Panc1 (cell line): ENCODE measurements at regions not wholly inside any gene's neighbourhood (a gene's known extent, or its start where the extent isn't known, plus 50 kb on each side); places are given as distances from the start of the nearest gene placed in this dataset.

Source experiments
- CTCF ChIP-seq: fragments of 450-650 bp; IDR thresholded peaks from 2 replicates; pipeline ENCODE4 v1.5.1; 2017; ENCODE audit warnings: mild to moderate bottlenecking
- POLR2AphosphoS5 ChIP-seq: IDR thresholded peaks from 2 replicates; pipeline ENCODE4 v1.6.1; 2012; ENCODE audit warnings: mild to moderate bottlenecking, low read depth, low read length, moderate library complexity
- SIN3A ChIP-seq: IDR thresholded peaks from 2 replicates; pipeline ENCODE4 v1.6.1; 2012; ENCODE audit warnings: low read depth, mild to moderate bottlenecking, low read length, moderate library complexity, borderline replicate concordance; ENCODE audit not compliant: insufficient read depth

GRCh38 chr14:97311411-97311810, 514.2 kb downstream of the VRK1 start:
- TF ChIP-seq POLR2AphosphoS5 = no peak
- no peak for TF ChIP-seq CTCF
- no peak for TF ChIP-seq SIN3A
